Transverse colon (tissue), 4 donors: ENCODE measurements at regions not wholly inside any gene's neighbourhood (a gene's known extent, or its start where the extent isn't known, plus 50 kb on each side); places are given as distances from the start of the nearest gene placed in this dataset.

Experiments
- DNase-seq: peaks from one replicate; pipeline ENCODE4 v3.0.0-alpha.2; 2019
- H3K27ac ChIP-seq, 4 donors: fragments of 200-600 bp; sonication (generic); 2 replicates each; pipeline ENCODE4 v1.5.1; 2016 to 2018; ENCODE audit warnings: inconsistent platforms in 4 of 4
- H3K27me3 ChIP-seq: fragments of 200-600 bp; sonication (generic); 2 replicates; pipeline ENCODE4 v1.5.1; 2017; ENCODE audit warnings: inconsistent platforms
- H3K36me3 ChIP-seq, 4 donors: fragments of 200-600 bp; sonication (generic); 2 replicates each; pipeline ENCODE4 v1.5.1; 2017 to 2019; ENCODE audit warnings: inconsistent platforms in 4 of 4
- H3K4me1 ChIP-seq, 4 donors: fragments of 200-600 bp; sonication (generic); 2 replicates each; pipeline ENCODE4 v1.5.1; 2017 to 2020; ENCODE audit warnings: inconsistent platforms in 4 of 4
- H3K4me3 ChIP-seq, 4 donors: fragments of 200-600 bp; sonication (generic); 1 replicate in 1 of 4; 2 replicates in 3 of 4; pipeline versions ENCODE4 v1.5.1 to v1.6.1; 2017 to 2019; ENCODE audit warnings: inconsistent platforms in 4 of 4
- H3K9me3 ChIP-seq, 2 donors: fragments of 200-600 bp; sonication (generic); 2 replicates each; pipeline ENCODE4 v1.5.1; 2017 to 2019; ENCODE audit warnings: inconsistent platforms in 2 of 2
- EP300 ChIP-seq: sonication (generic); formaldehyde crosslinking; IDR thresholded peaks from one replicate; pipeline ENCODE4 v1.6.1; 2017; ENCODE audit warnings: antibody characterized with exemption, low read depth
- POLR2A ChIP-seq: fragments of 450-650 bp; IDR thresholded peaks from one replicate; pipeline ENCODE4 v1.6.1; 2016; ENCODE audit warnings: antibody characterized with exemption, mild to moderate bottlenecking, moderate library complexity
- POLR2AphosphoS5 ChIP-seq, 3 donors: sonication (generic); formaldehyde crosslinking; IDR thresholded peaks; one replicate each; pipeline ENCODE4 v1.6.1; 2016; ENCODE audit warnings: antibody characterized with exemption in 3 of 3
- WGBS, 2 donors: methylation state at CpG; one replicate each; pipeline ENCODE4 v1.1.5; 2018; ENCODE audit warnings: low coverage in 1 of 2; 5-methylcytosine and 5-hydroxymethylcytosine counted together
- in situ Hi-C, 4 donors: fragments of 200-750 bp; cut with MboI; loops; one replicate each; pipeline versions ENCODE4 v1.15.0 to v1.15.1; 2017; ENCODE audit warnings: low sequenced_read_pairs in 3 of 4, low pct_ligation_motif_present in 1 of 4, low pct_unique_long_range_greater_than_20kb in 1 of 4
- intact Hi-C: fragments of 100-400 bp; cut with DNase I; formaldehyde crosslinking; loops from one replicate; pipeline ENCODE4 v1.15.1; 2023; ENCODE audit warnings: low total_unique reads
- TF ChIP-seq, protein P1 (sequence below), 5 experiments: fragments of 200-600 bp in 3 of 5; fragments of 450-650 bp in 2 of 5; sonication (generic) in 3 of 5; IDR thresholded peaks; 1 replicate in 2 of 5; 2 replicates in 3 of 5; pipeline ENCODE4 v1.5.1; 2016 to 2017; ENCODE audit warnings: antibody characterized with exemption in 5 of 5, inconsistent platforms in 3 of 5, mild to moderate bottlenecking in 2 of 5, moderate library complexity in 1 of 5

GRCh38 chr16:54792811-54793210 is 137.9 kb upstream of the IRX5 start:
- no peak overlapping the region for H3K27ac ChIP-seq
- H3K36me3 ChIP-seq = no peaks in the 10 kb centered on the region
- no peak overlapping the region for H3K4me3 ChIP-seq
- no peaks in the 10 kb centered on the region for H3K9me3 ChIP-seq
- in situ Hi-C loops = no loop called here
- WGBS, 2 donors = 58 to 83% methylated on average over 1 to 2 of the region's 2 CpGs
- intact Hi-C loops = no loop called here
- H3K4me1 ChIP-seq = no peaks in the 10 kb centered on the region
- DNase-seq = no peak
- TF ChIP-seq POLR2AphosphoS5 (IDR thresholded peaks at IDR 0.05) (no peak), EP300 (no peak), POLR2A (no peak)
- TF ChIP-seq, protein P1, sequence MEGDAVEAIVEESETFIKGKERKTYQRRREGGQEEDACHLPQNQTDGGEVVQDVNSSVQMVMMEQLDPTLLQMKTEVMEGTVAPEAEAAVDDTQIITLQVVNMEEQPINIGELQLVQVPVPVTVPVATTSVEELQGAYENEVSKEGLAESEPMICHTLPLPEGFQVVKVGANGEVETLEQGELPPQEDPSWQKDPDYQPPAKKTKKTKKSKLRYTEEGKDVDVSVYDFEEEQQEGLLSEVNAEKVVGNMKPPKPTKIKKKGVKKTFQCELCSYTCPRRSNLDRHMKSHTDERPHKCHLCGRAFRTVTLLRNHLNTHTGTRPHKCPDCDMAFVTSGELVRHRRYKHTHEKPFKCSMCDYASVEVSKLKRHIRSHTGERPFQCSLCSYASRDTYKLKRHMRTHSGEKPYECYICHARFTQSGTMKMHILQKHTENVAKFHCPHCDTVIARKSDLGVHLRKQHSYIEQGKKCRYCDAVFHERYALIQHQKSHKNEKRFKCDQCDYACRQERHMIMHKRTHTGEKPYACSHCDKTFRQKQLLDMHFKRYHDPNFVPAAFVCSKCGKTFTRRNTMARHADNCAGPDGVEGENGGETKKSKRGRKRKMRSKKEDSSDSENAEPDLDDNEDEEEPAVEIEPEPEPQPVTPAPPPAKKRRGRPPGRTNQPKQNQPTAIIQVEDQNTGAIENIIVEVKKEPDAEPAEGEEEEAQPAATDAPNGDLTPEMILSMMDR (IDR thresholded peaks at IDR 0.05) = no peak
- H3K27me3 ChIP-seq = no peaks in the 10 kb centered on the region

DNA sequence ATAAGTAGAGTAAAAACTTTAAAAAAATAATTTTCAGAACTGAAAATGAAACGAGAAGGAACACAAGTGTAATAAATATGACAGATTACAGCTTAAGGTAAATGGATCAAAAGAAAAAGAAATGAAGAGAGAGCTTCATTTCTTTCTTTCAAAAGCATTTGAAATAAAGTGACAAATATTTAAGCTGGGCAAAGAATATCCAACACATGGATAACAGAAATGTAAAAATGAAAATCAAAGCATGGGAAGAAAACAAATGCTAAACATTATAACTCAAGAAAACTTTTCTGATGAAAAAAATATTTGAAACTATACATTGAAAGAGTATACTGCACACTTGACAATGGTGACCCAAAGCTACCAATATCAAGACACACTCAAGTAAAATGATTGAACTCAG is 143.6 kb upstream of the IRX5 start:
- Histone ChIP-seq H3K9me3 (no peaks in the 10 kb centered on the region), H3K27me3 (no peaks in the 10 kb centered on the region), H3K36me3 (no peaks in the 10 kb centered on the region), H3K27ac (no peak overlapping the region), H3K4me3 (no peak overlapping the region), H3K4me1 (no peaks in the 10 kb centered on the region)
- intact Hi-C loops = no loop called here
- in situ Hi-C loops = no loop called here
- TF ChIP-seq POLR2AphosphoS5 (IDR thresholded peaks at IDR 0.05) (no peak), POLR2A (no peak), EP300 (no peak)
- TF ChIP-seq, protein P1 (IDR thresholded peaks at IDR 0.05) = no peak
- WGBS, 2 donors = 31 to 41% methylated on average over 1 of the region's 1 CpG
- no peak for DNase-seq

DNA sequence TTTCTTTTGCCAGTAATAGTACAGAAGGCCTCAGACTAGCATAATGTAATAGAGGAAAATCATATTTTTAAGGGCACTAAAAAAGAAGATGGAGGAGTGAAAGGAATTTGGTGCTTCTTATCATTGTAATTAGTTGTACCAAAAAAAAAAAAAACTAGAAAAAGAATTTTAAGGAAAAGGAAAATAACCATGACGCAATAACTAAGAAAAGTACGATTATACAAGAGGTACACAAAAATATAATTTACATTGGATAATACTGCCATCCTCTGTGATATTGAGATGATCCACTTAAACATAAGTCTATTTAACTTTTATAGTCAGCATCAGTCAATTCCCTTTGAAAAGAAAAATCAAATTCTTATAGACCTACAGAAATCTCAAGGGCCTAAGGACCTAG is 146.7 kb upstream of the IRX5 start:
- no peaks in the 10 kb centered on the region for H3K9me3 ChIP-seq
- no peak overlapping the region for H3K27ac ChIP-seq
- H3K4me3 ChIP-seq = no peak overlapping the region
- H3K36me3 ChIP-seq = no peaks in the 10 kb centered on the region
- intact Hi-C loops = no loop called here
- WGBS, 2 donors = 81 to 92% methylated on average over 2 of the region's 2 CpGs
- no peak for TF ChIP-seq EP300
- TF ChIP-seq POLR2A = no peak
- no peak for TF ChIP-seq POLR2AphosphoS5 (IDR thresholded peaks at IDR 0.05)
- H3K27me3 ChIP-seq = no peaks in the 10 kb centered on the region
- no peak for DNase-seq
- no peaks in the 10 kb centered on the region for H3K4me1 ChIP-seq
- in situ Hi-C loops = no loop called here

- no peak overlapping the region for H3K27ac ChIP-seq
- TF ChIP-seq POLR2AphosphoS5 (IDR thresholded peaks at IDR 0.05) = no peak
- TF ChIP-seq EP300 = no peak
- TF ChIP-seq POLR2A = no peak
- TF ChIP-seq, protein P1 (IDR thresholded peaks at IDR 0.05) = no peak
- 57 to 65% methylated on average over 3 of the region's 3 CpGs for WGBS, 2 donors
- DNase-seq = no peak
- intact Hi-C loops = no loop called here
- H3K36me3 ChIP-seq = no peaks in the 10 kb centered on the region
- in situ Hi-C loops = no loop called here
- no peaks in the 10 kb centered on the region for H3K27me3 ChIP-seq
- H3K4me3 ChIP-seq = no peak overlapping the region
- no peaks in the 10 kb centered on the region for H3K9me3 ChIP-seq
- no peaks in the 10 kb centered on the region for H3K4me1 ChIP-seq
These were observed 147.4 kb upstream of the IRX5 start for GRCh38 chr16:54783226-54783625.

DNA sequence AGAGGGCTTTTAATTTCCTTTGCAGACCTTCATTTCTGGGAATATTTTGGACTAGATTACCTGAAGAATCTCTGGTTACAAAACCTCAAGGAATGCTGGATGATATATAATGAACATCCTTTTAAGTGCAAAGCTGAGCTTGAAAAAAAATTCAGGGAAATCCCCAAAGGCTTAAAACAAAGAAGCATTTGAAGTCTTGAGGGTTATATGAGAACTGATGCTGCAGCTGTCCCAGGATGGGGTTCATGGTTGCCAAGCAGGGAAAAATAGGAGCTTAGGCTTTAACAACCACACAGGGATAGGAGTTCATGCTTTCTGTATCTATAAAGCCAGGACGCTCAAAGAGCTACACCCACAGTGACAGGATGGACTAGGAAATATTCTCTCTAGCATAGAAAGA is 150.4 kb upstream of the IRX5 start:
- H3K36me3 ChIP-seq = no peaks in the 10 kb centered on the region
- H3K27ac ChIP-seq = no peak overlapping the region
- H3K9me3 ChIP-seq = no peaks in the 10 kb centered on the region
- in situ Hi-C loops (no loop called here), intact Hi-C loops (no loop called here)
- 44 to 65% methylated on average over 1 of the region's 1 CpG for WGBS, 2 donors
- H3K4me1 ChIP-seq = no peaks in the 10 kb centered on the region
- no peak for DNase-seq
- no peak overlapping the region for H3K4me3 ChIP-seq
- no peaks in the 10 kb centered on the region for H3K27me3 ChIP-seq
- no peak for TF ChIP-seq POLR2A
- TF ChIP-seq EP300 = no peak
- no peak for TF ChIP-seq POLR2AphosphoS5 (IDR thresholded peaks at IDR 0.05)
- TF ChIP-seq, protein P1 (IDR thresholded peaks at IDR 0.05) = no peak
